OCI-LY7 (cell line): ENCODE measurements at regions not wholly inside any gene's neighbourhood (a gene's known extent, or its start where the extent isn't known, plus 50 kb on each side); places are given as distances from the start of the nearest gene placed in this dataset.

Source experiments
- EZH2phosphoT487 ChIP-seq: fragments of 200-600 bp; sonication (generic); IDR thresholded peaks from 2 replicates; pipeline ENCODE4 v1.6.1; 2018; ENCODE audit warnings: low read depth, borderline replicate concordance, mild to moderate bottlenecking, mixed run types, antibody characterized with exemption, low read length, moderate library complexity, mixed read lengths
- TF ChIP-seq, protein P1 (sequence below): fragments of 200-600 bp; sonication (generic); conservative IDR thresholded peaks from 2 replicates; pipeline ENCODE4 v1.5.1; 2014; ENCODE audit warnings: mild to moderate bottlenecking, antibody characterized with exemption, low read length, moderate library complexity, mixed read lengths

DNA sequence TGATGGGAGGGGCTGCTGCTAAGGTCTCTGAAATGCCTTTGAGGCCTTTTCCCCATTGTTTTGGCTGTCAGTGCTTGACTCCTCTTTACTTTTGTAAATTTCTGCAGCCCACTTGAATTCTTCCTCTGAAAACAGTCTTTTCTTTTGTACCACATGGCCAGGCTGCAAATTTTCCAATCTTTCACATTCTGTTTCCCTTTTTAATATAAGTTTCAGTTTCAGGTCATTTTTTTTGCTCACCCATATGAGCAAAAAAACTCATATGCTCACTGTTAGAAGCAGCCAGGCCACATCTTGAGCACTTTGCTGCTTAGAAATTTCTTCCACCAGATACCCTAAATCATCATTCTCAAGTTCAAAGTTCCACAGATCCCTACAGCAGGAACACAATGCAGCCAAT lies 234.6 kb upstream of the ADRA1B start:
- TF ChIP-seq, protein P1, sequence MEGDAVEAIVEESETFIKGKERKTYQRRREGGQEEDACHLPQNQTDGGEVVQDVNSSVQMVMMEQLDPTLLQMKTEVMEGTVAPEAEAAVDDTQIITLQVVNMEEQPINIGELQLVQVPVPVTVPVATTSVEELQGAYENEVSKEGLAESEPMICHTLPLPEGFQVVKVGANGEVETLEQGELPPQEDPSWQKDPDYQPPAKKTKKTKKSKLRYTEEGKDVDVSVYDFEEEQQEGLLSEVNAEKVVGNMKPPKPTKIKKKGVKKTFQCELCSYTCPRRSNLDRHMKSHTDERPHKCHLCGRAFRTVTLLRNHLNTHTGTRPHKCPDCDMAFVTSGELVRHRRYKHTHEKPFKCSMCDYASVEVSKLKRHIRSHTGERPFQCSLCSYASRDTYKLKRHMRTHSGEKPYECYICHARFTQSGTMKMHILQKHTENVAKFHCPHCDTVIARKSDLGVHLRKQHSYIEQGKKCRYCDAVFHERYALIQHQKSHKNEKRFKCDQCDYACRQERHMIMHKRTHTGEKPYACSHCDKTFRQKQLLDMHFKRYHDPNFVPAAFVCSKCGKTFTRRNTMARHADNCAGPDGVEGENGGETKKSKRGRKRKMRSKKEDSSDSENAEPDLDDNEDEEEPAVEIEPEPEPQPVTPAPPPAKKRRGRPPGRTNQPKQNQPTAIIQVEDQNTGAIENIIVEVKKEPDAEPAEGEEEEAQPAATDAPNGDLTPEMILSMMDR = no peak
- no peak for TF ChIP-seq EZH2phosphoT487
